NCI-H2171 (cell line): ENCODE measurements at regions not wholly inside any gene's neighbourhood (a gene's known extent, or its start where the extent isn't known, plus 50 kb on each side); places are given as distances from the start of the nearest gene placed in this dataset.

Source experiments
- DNase-seq: peaks from one replicate; lab custom pipeline; 2025; lab: John Stamatoyannopoulos, UW

- no peak for DNase-seq
These were observed 173.6 kb upstream of the CNR1 start for GRCh38 chr6:88339761-88340160.

- DNase-seq, result no peak
These were observed 155.2 kb upstream of the CNR1 start for GRCh38 chr6:88321306-88321705.

- DNase-seq, result no peak
These were observed 145.4 kb upstream of the CNR1 start for GRCh38 chr6:88311561-88311960.

- DNase-seq, result no peak
These were observed 138.4 kb upstream of the CNR1 start for GRCh38 chr6:88304520-88304919.

- DNase-seq, result no peak
These were observed 136.7 kb upstream of the CNR1 start for GRCh38 chr6:88302769-88303225.

- DNase-seq, result no peak
These were observed 136.0 kb upstream of the CNR1 start for GRCh38 chr6:88301888-88302768.

- no peak for DNase-seq
These were observed 135.1 kb upstream of the CNR1 start for GRCh38 chr6:88301256-88301655.

- DNase-seq, result peak; percentile 66
These were observed 132.1 kb upstream of the CNR1 start for GRCh38 chr6:88298066-88298845.

GRCh38 chr6:88296694-88297093 is 130.5 kb upstream of the CNR1 start:
- DNase-seq, result no peak

GRCh38 chr6:88295663-88296062 is 129.5 kb upstream of the CNR1 start:
- no peak for DNase-seq

- no peak for DNase-seq
These were observed 128.6 kb upstream of the CNR1 start for GRCh38 chr6:88294702-88295101.

- DNase-seq, result no peak
These were observed 124.3 kb upstream of the CNR1 start for GRCh38 chr6:88290411-88290810.

- DNase-seq, result no peak
These were observed 121.5 kb upstream of the CNR1 start for GRCh38 chr6:88287696-88288095.

GRCh38 chr6:88276331-88276730 is 110.2 kb upstream of the CNR1 start:
- DNase-seq, result no peak

GRCh38 chr6:88268508-88268907 is 102.4 kb upstream of the CNR1 start:
- no peak for DNase-seq

- peak; percentile 49 for DNase-seq
These were observed 100.0 kb upstream of the CNR1 start for GRCh38 chr6:88266126-88266525.

GRCh38 chr6:88263591-88263990 is 97.4 kb upstream of the CNR1 start:
- DNase-seq, result no peak

- no peak for DNase-seq
These were observed 96.2 kb upstream of the CNR1 start for GRCh38 chr6:88262332-88262731.

GRCh38 chr6:88251301-88251700 is 85.2 kb upstream of the CNR1 start:
- peak; percentile 92 for DNase-seq

GRCh38 chr6:88248709-88249321 is 82.7 kb upstream of the CNR1 start:
- DNase-seq, result no peak

- peak; percentile 41 for DNase-seq
These were observed 80.5 kb upstream of the CNR1 start for GRCh38 chr6:88246654-88247053.

- no peak for DNase-seq
These were observed 78.6 kb upstream of the CNR1 start for GRCh38 chr6:88244721-88245120.

- no peak for DNase-seq
These were observed 72.8 kb upstream of the CNR1 start for GRCh38 chr6:88238901-88239300.
